Activated T-cell treated with anti-CD3 and anti-CD28 coated beads, Interleukin-2, amount 50 U/mL, for 72 hours (primary cell): ENCODE measurements at regions not wholly inside any gene's neighbourhood (a gene's known extent, or its start where the extent isn't known, plus 50 kb on each side); places are given as distances from the start of the nearest gene placed in this dataset.

Experiments
- ATAC-seq, 2 donors: fragments of 150-1000 bp; cut with Tn5 transposase; replicated peaks in 1 of 2; 2 replicates each; pipeline ENCODE4 v1.10.0; 2021; ENCODE audit warnings: moderate library complexity in 2 of 2, mild to moderate bottlenecking in 1 of 2
- DNase-seq, 2 donors: peaks; one replicate each; pipeline ENCODE4 v3.0.0; 2021 to 2022; ENCODE audit warnings: mixed read lengths in 1 of 2
- H3K27ac Mint-ChIP-seq: one replicate; pipeline ENCODE4 v1.8.0; 2022; ENCODE audit warnings: mild to moderate bottlenecking, moderate library complexity, mixed read lengths
- H3K27me3 Mint-ChIP-seq: one replicate; pipeline ENCODE4 v1.8.0; 2022; ENCODE audit warnings: low read depth, mixed read lengths
- H3K36me3 Mint-ChIP-seq, 2 donors: one replicate each; pipeline ENCODE4 v1.8.0; 2022; ENCODE audit warnings: mixed read lengths in 2 of 2, mild to moderate bottlenecking in 1 of 2; ENCODE audit not compliant: insufficient read depth in 2 of 2
- H3K4me1 Mint-ChIP-seq: one replicate; pipeline ENCODE4 v1.8.0; 2022; ENCODE audit warnings: low read depth, mixed read lengths
- H3K4me3 Mint-ChIP-seq, 2 donors: one replicate each; pipeline ENCODE4 v1.8.0; 2022; ENCODE audit warnings: mild to moderate bottlenecking in 2 of 2, mixed read lengths in 2 of 2, moderate library complexity in 2 of 2
- H3K9me3 Mint-ChIP-seq, 2 donors: one replicate each; pipeline ENCODE4 v1.8.0; 2022; ENCODE audit warnings: mixed read lengths in 2 of 2

GRCh38 chr6:163641706-163642105 is 227.2 kb downstream of the QKI start:
- no peaks in the 10 kb centered on the region for H3K36me3 Mint-ChIP-seq
- no peaks in the 10 kb centered on the region for H3K4me1 Mint-ChIP-seq
- ATAC-seq = no peak

DNA sequence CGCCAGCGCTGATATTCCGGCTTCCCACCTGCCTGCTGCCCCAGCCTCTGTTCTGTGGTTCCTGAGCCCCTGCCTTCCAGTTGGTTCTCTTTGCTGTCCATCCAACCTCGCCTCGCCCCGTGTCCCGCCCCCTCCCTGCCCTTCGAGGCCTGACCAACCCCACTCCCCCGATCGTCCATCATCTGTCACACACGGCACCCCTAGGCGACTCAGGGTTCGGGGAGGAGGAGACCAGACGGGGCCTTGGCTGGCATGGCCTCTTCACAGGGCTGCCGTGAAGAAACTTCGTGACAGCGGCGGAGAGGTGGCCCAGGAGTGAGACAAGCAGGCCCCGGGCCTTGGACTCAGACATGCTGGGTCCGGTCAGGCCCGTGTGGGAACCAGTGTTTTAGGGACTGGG is 226.1 kb downstream of the QKI start:
- no peaks in the 10 kb centered on the region for H3K9me3 Mint-ChIP-seq
- H3K36me3 Mint-ChIP-seq = no peaks in the 10 kb centered on the region
- no peak overlapping the region for H3K4me3 Mint-ChIP-seq
- DNase-seq (no peak), ATAC-seq (no peak)
- H3K27ac Mint-ChIP-seq = no peak overlapping the region
- no peaks in the 10 kb centered on the region for H3K27me3 Mint-ChIP-seq
- no peaks in the 10 kb centered on the region for H3K4me1 Mint-ChIP-seq

More at GRCh38 chr6:163641706-163642105, 227.2 kb downstream of the QKI start:
- Mint-ChIP-seq H3K4me3 (no peak overlapping the region), H3K9me3 (no peaks in the 10 kb centered on the region), H3K27me3 (no peaks in the 10 kb centered on the region), H3K27ac (no peak overlapping the region)
- no peak for DNase-seq

GRCh38 chr6:163637524-163637923 is 223.0 kb downstream of the QKI start:
- no peak overlapping the region for H3K4me3 Mint-ChIP-seq
- DNase-seq (no peak), ATAC-seq (no peak)
- no peaks in the 10 kb centered on the region for H3K4me1 Mint-ChIP-seq
- no peak overlapping the region for H3K27ac Mint-ChIP-seq
- no peaks in the 10 kb centered on the region for H3K36me3 Mint-ChIP-seq
- H3K27me3 Mint-ChIP-seq = no peaks in the 10 kb centered on the region
- no peaks in the 10 kb centered on the region for H3K9me3 Mint-ChIP-seq

DNA sequence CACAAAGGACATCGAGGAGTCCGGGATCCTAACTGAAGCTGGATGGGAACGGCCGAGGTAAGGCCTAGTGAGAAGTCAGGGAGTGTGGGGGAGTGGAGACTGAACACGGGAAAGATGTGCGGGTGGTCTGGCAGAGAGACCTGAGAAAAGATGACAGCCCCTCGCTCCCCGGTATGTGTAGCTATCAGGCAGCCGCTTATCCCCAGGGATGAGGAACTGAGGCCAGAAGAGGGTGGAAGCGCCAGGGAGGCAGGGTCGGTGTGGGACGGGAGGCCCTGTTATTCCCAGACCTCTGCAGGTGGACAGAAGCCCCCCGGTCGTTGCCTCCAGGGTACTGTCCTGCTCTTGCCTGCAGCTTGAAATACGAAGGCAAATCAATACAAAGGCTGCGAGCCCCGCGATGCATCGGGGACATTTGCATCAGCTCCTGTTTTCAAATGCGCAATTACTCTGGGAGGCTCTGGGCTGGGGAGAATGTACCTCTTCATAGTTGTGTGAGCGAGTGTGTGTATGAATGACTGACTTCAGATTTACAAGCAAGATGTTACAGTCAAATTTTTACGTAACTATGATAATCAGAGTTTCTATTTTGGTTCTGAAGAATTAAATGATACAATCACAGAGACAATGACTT is 221.3 kb downstream of the QKI start:
- H3K27ac Mint-ChIP-seq = no peak overlapping the region
- no peaks in the 10 kb centered on the region for H3K27me3 Mint-ChIP-seq
- H3K4me1 Mint-ChIP-seq = no peaks in the 10 kb centered on the region
- no peaks in the 10 kb centered on the region for H3K36me3 Mint-ChIP-seq
- DNase-seq = no peak
- ATAC-seq = no peak
- H3K4me3 Mint-ChIP-seq = no peak overlapping the region
- no peaks in the 10 kb centered on the region for H3K9me3 Mint-ChIP-seq

- H3K9me3 Mint-ChIP-seq = no peaks in the 10 kb centered on the region
- DNase-seq = no peak
- no peak for ATAC-seq
- no peak overlapping the region for H3K27ac Mint-ChIP-seq
- H3K27me3 Mint-ChIP-seq = no peaks in the 10 kb centered on the region
- no peak overlapping the region for H3K4me3 Mint-ChIP-seq
- no peaks in the 10 kb centered on the region for H3K36me3 Mint-ChIP-seq
- no peaks in the 10 kb centered on the region for H3K4me1 Mint-ChIP-seq
These were observed 220.8 kb downstream of the QKI start for GRCh38 chr6:163635315-163635714.

- ATAC-seq = no peak
- Mint-ChIP-seq H3K9me3 (no peaks in the 10 kb centered on the region), H3K36me3 (no peaks in the 10 kb centered on the region), H3K27me3 (no peaks in the 10 kb centered on the region), H3K4me3 (no peak overlapping the region), H3K27ac (no peak overlapping the region), H3K4me1 (no peaks in the 10 kb centered on the region)
- no peak for DNase-seq
These were observed 220.0 kb downstream of the QKI start for GRCh38 chr6:163634211-163635171.

GRCh38 chr6:163630991-163631390 is 216.5 kb downstream of the QKI start:
- Mint-ChIP-seq H3K27me3 (no peaks in the 10 kb centered on the region), H3K9me3 (peaks cover 0 to 2% of the 10 kb centered on the region in 2 donors), H3K4me1 (no peaks in the 10 kb centered on the region), H3K36me3 (no peaks in the 10 kb centered on the region), H3K27ac (no peak overlapping the region), H3K4me3 (no peak overlapping the region)
- ATAC-seq (no peak), DNase-seq (no peak)

DNA sequence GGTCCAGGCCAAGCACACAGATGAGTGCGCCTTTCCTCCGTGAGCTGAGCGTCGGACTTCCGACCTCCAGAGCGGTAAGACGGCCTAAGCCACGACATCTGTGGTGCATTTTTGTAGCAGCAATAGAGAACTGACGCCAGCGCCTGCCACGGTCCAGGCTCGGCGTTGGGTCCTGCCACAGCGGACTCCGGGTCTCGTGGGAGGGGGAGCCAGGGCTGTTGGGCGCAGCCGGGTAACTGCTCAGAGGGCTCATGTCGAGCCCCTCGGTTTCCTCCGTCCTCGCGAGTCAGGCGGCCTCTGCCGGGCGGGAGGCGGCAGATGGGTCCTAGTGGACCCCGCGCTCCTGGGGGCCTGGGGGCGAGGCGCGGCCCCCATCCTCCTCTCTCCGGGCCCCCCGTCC is 216.1 kb downstream of the QKI start:
- Mint-ChIP-seq H3K4me1 (no peaks in the 10 kb centered on the region), H3K27me3 (no peaks in the 10 kb centered on the region), H3K36me3 (no peaks in the 10 kb centered on the region), H3K9me3 (peaks cover 0 to 2% of the 10 kb centered on the region in 2 donors), H3K27ac (no peak overlapping the region), H3K4me3 (no peak overlapping the region)
- DNase-seq (no peak), ATAC-seq (no peak)

GRCh38 chr6:163630096-163630495 is 215.6 kb downstream of the QKI start:
- Mint-ChIP-seq H3K4me3 (no peak overlapping the region), H3K9me3 (peaks cover 0 to 2% of the 10 kb centered on the region in 2 donors), H3K36me3 (no peaks in the 10 kb centered on the region), H3K27ac (no peak overlapping the region), H3K27me3 (no peaks in the 10 kb centered on the region), H3K4me1 (no peaks in the 10 kb centered on the region)
- ATAC-seq (no peak), DNase-seq (no peak)
